NCI-H226 (cell line): ENCODE measurements at regions not wholly inside any gene's neighbourhood (a gene's known extent, or its start where the extent isn't known, plus 50 kb on each side); places are given as distances from the start of the nearest gene placed in this dataset.

Source experiments
- DNase-seq: peaks from one replicate; pipeline ENCODE4 v3.0.0-alpha.2; 2015

DNA sequence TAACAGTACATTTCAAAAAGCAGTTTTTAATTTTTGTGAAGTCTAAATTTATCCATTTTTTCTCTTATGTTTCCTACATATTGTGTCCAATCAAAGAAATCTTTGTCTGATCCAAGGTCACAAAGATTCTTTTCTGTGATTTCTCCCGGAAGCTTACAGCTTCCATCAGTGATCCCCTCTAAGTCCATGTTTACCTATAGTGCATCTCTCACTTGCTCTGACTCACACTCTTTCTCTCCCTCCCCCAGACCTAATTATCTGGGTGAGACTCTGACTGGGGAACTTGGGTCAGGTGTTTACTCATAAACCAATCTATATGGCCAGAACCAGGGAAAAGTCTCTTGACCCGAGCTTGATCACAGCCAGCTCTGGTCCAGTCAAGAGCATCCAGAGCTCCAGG, 224.4 kb downstream of the SPTSSA start:
- no peak for DNase-seq

DNA sequence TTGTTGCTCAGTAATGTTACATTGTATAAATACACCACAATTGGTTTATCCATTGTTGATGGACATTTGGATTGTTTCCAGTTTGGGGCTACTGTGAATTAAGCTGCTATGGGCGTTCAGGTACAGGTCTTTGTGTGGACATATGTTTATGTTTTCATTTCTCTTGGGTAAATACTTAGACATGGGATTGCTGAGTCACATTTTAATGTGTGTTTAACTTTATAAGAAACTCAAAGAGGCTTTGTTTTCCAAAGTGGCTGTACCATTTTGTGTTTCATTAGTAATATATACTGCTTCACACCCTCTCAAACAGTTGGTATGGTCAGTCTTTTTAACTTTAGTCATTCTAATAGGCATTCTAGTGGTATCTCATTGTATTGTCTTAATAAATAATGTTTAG, 225.0 kb downstream of the SPTSSA start:
- no peak for DNase-seq

- no peak for DNase-seq
Observed at GRCh38 chr14:34235643-34236300, 226.3 kb downstream of the SPTSSA start.

DNA sequence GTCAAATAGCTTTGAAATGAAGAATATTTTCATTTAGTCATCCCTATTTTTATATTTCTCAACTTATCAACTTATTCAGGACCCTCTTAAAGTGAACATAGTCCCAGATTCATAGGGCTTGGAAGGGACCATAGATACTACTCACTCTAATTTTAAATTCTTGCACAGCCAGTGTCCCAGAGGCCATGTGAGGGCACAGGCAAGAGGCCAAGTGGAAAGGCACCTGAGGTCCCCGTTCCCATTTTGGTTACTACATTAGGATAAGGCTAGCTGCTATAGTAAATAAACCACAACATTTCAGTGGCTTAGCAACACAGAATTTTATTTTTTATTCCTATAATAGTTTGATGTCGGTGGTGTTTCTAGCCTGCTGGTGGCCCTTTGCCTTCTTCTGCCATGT, 227.8 kb downstream of the SPTSSA start:
- no peak for DNase-seq

- no peak for DNase-seq
Observed at GRCh38 chr14:34233619-34234018, 228.4 kb downstream of the SPTSSA start.

- no peak for DNase-seq
Observed at GRCh38 chr14:34232790-34233189, 229.2 kb downstream of the SPTSSA start.

DNA sequence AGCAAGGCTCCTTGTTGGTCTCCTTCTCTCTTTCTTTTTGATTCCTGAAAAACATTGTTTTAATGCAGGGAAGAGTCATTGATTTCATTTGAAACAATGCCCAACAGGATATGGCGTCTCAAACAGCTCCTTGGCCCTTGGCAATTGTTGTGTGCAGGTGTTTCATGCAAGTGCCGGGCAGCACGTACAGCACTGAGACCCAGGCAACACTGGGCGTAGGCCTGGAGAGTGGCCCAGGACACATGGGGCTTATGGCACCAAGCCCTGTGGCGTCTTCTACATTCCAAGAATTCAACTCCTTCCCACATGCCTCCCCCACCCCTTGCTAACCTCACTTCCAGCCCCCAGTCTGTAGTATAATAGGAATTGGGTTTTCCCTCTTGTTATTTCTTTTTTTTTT, 230.4 kb downstream of the SPTSSA start:
- DNase-seq = no peak

DNA sequence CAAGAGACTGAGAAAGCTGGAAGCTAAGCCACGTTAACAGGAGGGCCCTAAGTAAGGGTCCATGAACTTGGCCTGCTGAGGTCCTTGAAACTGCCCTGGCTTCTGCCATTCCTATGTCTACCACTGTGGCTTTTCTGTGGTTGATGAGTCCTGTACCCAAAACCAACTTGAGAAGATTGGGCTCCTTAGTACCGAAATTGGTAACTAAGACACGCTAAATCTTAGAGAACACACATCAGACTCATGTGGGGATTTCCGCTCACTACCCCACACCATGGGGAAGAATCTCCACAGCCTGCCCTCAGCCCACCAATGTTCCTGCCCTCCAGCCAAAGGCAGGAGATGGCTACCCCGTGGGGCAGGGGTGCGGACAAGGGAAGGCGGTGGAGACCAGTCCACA, 232.9 kb downstream of the SPTSSA start:
- DNase-seq = no peak

GRCh38 chr14:34228650-34228976, 233.4 kb downstream of the SPTSSA start:
- DNase-seq = no peak

GRCh38 chr14:34227834-34228649, 234.0 kb downstream of the SPTSSA start:
- peak; percentile 48 for DNase-seq

DNA sequence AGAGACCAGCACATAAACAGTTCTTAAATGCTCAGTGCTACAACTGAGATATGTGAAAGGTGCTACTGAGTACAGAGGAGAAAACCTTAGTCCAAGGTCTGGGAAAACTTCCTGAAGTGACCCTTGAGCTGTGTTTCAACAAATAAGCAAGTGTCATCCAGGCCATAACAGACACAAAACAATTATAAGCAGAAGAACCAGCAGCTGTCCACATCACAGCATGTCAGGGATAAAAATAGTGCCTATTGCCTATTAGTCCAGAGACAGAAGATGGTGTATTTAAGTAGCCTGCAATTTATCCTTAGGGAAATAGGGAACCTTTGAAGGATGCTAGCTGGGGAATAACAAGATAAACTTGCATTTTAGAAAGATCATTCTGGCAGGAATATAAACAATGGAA, 237.8 kb downstream of the SPTSSA start:
- DNase-seq = no peak

GRCh38 chr14:34223373-34224148, 238.5 kb downstream of the SPTSSA start:
- DNase-seq = peak; percentile 82

GRCh38 chr14:34222867-34223266, 239.2 kb downstream of the SPTSSA start:
- no peak for DNase-seq

- no peak for DNase-seq
Observed at GRCh38 chr14:34222122-34222521, 239.9 kb downstream of the SPTSSA start.

DNA sequence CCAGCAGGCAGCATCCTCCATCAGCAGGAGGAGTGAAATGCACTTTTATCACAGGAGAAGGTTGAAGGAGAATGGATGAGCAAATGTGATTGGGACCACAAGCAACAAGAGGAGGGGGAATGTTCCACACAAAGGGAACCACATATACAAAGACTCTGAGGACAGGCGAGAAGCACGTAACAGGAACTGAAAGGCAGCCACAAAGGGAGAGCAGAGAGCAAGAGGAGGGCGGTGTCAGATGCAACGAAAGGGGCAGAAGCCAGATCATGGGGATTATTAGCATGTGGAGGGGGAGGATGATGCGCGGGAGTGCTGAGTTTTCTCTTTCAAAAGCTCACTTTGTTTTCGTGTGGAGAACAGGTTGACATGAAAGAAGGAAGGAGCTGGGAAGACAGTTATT, 241.1 kb downstream of the SPTSSA start:
- no peak for DNase-seq

GRCh38 chr14:34220378-34220706, 241.7 kb downstream of the SPTSSA start:
- DNase-seq = no peak

DNA sequence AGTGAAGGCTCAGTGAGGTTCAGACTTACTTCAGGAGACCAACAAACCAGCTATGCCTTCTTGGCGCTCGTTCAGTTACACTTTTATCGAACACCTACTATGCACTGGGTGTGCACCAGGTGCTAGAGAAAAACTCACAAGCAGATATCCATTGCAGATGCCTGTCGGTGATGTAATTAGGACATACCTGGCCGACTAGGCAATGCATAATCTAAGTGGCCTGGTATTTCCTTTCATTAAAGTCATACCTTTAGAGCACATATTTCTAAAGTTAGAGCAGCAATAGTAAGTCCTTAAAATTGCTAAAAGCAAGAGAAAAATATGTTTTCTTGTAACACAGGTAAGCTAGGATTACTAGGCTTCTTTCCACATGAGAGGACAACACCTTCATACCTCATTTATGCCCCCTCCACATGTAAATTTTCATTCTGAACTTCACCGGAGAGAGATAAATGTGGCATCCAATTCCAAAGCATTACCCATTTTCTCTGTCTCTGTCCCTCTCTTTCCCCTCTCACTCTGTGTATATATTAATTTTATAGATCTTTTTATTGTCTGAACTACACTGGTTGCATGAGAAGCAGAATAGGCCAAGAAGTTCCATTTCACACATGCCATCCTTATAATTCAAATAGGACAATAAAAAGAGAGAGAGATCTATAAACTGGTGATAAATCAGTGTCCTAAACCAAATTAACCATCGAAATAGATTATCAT, 242.2 kb downstream of the SPTSSA start:
- peak; percentile 34 for DNase-seq

DNA sequence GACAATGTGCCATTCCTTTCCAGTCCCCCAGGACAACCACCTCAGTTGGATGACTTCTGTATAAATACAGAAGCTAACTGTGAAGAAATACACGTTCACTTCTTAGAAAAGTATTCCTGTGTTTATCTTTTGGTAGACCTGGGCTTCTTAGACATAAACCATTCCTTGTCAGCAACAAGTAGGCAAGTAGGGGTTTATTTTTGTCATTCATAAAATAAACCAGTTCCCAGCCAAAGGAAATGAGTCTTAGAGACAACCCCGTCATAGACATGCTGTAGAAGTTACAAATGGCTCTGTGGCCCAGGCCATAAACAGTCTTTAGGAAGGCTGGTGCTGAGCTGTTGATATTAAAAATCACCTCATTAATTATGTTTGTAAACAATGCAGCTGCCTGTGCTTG, 243.2 kb downstream of the SPTSSA start:
- DNase-seq = no peak

DNA sequence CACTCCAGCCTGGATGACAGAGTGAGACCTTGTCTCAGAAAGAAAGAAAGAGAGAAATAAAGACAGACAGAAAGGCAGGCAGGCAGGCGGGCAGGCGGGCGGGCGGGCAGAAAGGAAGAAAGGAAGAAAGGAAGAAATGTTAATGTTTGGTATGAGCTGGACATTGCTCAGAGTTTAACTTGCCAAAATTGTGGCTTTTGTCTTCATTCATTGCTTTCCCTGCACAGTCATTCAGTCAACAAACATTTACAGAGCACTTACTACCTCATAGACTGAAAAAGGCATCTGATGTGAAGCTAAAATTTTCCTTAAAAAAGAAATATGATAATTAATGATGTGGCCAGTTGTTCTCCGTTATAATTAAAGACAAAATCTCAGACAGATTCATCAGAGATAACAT, 247.1 kb downstream of the SPTSSA start:
- no peak for DNase-seq

GRCh38 chr14:34213332-34213731, 248.7 kb downstream of the SPTSSA start:
- no peak for DNase-seq

- no peak for DNase-seq
Observed at GRCh38 chr14:34212172-34212929, 249.7 kb downstream of the SPTSSA start.

GRCh38 chr14:34211732-34212131, 250.3 kb downstream of the SPTSSA start:
- DNase-seq = no peak

GRCh38 chr14:34208532-34208931, 253.5 kb downstream of the SPTSSA start:
- DNase-seq = no peak
